IMR-90 (cell line): ENCODE measurements at regions not wholly inside any gene's neighbourhood (a gene's known extent, or its start where the extent isn't known, plus 50 kb on each side); places are given as distances from the start of the nearest gene placed in this dataset.

Experiments used
- ATAC-seq: fragments of 200-7000 bp; cut with Tn5 transposase; 2 replicates; pipeline ENCODE4 v1.9.1; 2020; ENCODE audit warnings: low read depth, mild to moderate bottlenecking, moderate library complexity
- BruUV-seq: library from RNA; stranded (reverse); fragments of 400-500 nt; replicated peaks from 2 replicates; lab custom pipeline; 2021; lab: Mats Ljungman, UMichigan
- CTCF ChIA-PET: fragments of 300-600 bp; formaldehyde crosslinking; extraction: SDS; loops from one replicate; lab custom pipeline; 2021; ENCODE audit warnings: antibody characterized with exemption; lab: Yijun Ruan, JAX
- POLR2A ChIA-PET: fragments of 300-600 bp; sonication (Branson Sonifier 250); formaldehyde crosslinking; loops from one replicate; lab custom pipeline; 2022; ENCODE audit warnings: antibody characterized with exemption; ENCODE audit not compliant: unreplicated experiment; lab: Charles Lee
- DNase-seq: peaks from one replicate; pipeline ENCODE4 v3.0.0; 2013
- H2AFZ ChIP-seq: replicated peaks from 2 replicates; pipeline ENCODE3; 2013; ENCODE audit warnings: low read length, mild to moderate bottlenecking; ENCODE audit not compliant: poor library complexity
- H2AK5ac ChIP-seq: 2 replicates; pipeline ENCODE4 v1.6.1; 2013; ENCODE audit warnings: low read depth, low read length, inconsistent platforms
- H2AK9ac ChIP-seq: replicated peaks from 2 replicates; pipeline ENCODE3; 2013; ENCODE audit warnings: mild to moderate bottlenecking, low read depth, low read length, moderate library complexity; ENCODE audit not compliant: poor library complexity
- H2BK120ac ChIP-seq: 2 replicates; pipeline ENCODE4 v1.6.1; 2013; ENCODE audit warnings: low read depth, low read length, inconsistent platforms
- H2BK15ac ChIP-seq: 3 replicates; pipeline ENCODE4 v1.6.1; 2013; ENCODE audit warnings: low read depth, low read length, inconsistent platforms
- H2BK20ac ChIP-seq: 2 replicates; pipeline ENCODE4 v1.6.1; 2013; ENCODE audit warnings: low read depth, mild to moderate bottlenecking, inconsistent platforms, low read length, moderate library complexity
- H2BK5ac ChIP-seq: 2 replicates; pipeline ENCODE4 v1.6.1; 2013; ENCODE audit warnings: mild to moderate bottlenecking, low read depth, low read length, inconsistent platforms; ENCODE audit not compliant: poor library complexity, severe bottlenecking
- H3K14ac ChIP-seq: replicated peaks from 2 replicates; pipeline ENCODE4 v1.6.1; 2013; ENCODE audit warnings: low read depth, low read length, inconsistent platforms
- H3K18ac ChIP-seq: 2 replicates; pipeline ENCODE4 v1.6.1; 2013; ENCODE audit warnings: low read depth, low read length, control low read depth
- H3K23ac ChIP-seq: 2 replicates; pipeline ENCODE4 v1.6.1; 2013; ENCODE audit warnings: low read depth, low read length, inconsistent platforms
- H3K27ac ChIP-seq: 2 replicates; pipeline ENCODE4 v1.5.1; 2013; ENCODE audit warnings: mild to moderate bottlenecking, control low read depth, low read length; ENCODE audit not compliant: insufficient read depth
- H3K27me3 ChIP-seq: 2 replicates; pipeline ENCODE4 v1.6.1; 2013; ENCODE audit warnings: low read length; ENCODE audit not compliant: control insufficient read depth, insufficient read depth
- H3K36me3 ChIP-seq: 2 replicates; pipeline ENCODE4 v1.6.1; 2013; ENCODE audit warnings: low read length, mixed read lengths; ENCODE audit not compliant: control insufficient read depth, insufficient read depth
- H3K4ac ChIP-seq: 2 replicates; pipeline ENCODE4 v1.6.1; 2013; ENCODE audit warnings: low read depth, low read length, inconsistent platforms
- H3K4me1 ChIP-seq: 2 replicates; pipeline ENCODE4 v1.6.1; 2013; ENCODE audit warnings: low read length, mixed read lengths; ENCODE audit not compliant: control insufficient read depth, insufficient read depth
- H3K4me2 ChIP-seq: 2 replicates; pipeline ENCODE4 v1.6.1; 2013; ENCODE audit warnings: low read depth, mild to moderate bottlenecking, control low read depth, low read length, moderate library complexity
- H3K4me3 ChIP-seq: 2 replicates; pipeline ENCODE4 v1.5.1; 2013; ENCODE audit warnings: low read depth, mild to moderate bottlenecking, control low read depth, low read length, moderate library complexity; ENCODE audit not compliant: insufficient read depth
- H3K56ac ChIP-seq: 2 replicates; pipeline ENCODE4 v1.6.1; 2013; ENCODE audit warnings: low read length, inconsistent platforms; ENCODE audit not compliant: insufficient read depth; ENCODE audit errors: extremely low read depth
- H3K79me1 ChIP-seq, 2 experiments: 2 replicates each; pipeline ENCODE4 v1.6.1; 2013; ENCODE audit warnings: low read length in 2 of 2, inconsistent platforms in 1 of 2, low read depth in 1 of 2
- H3K9ac ChIP-seq: 2 replicates; pipeline ENCODE4 v1.6.1; 2013; ENCODE audit warnings: low read depth, low read length, control low read depth
- H3K9me1 ChIP-seq: 2 replicates; pipeline ENCODE4 v1.6.1; 2013; ENCODE audit warnings: low read length, inconsistent platforms; ENCODE audit not compliant: insufficient read depth
- H3K9me3 ChIP-seq: 2 replicates; pipeline ENCODE4 v1.6.1; 2013; ENCODE audit warnings: low read length; ENCODE audit not compliant: control insufficient read depth, insufficient read depth
- H4K20me1 ChIP-seq: 2 replicates; pipeline ENCODE4 v1.6.1; 2013; ENCODE audit warnings: low read length, inconsistent platforms; ENCODE audit not compliant: insufficient read depth
- H4K5ac ChIP-seq: 2 replicates; pipeline ENCODE4 v1.6.1; 2013; ENCODE audit warnings: mild to moderate bottlenecking, low read depth, low read length, control low read depth
- H4K8ac ChIP-seq, 2 experiments: 2 replicates each; pipeline ENCODE4 v1.6.1; 2013; ENCODE audit warnings: low read depth in 2 of 2, low read length in 2 of 2, control low read depth in 1 of 2, inconsistent platforms in 1 of 2
- H4K91ac ChIP-seq: 2 replicates; pipeline ENCODE4 v1.6.1; 2013; ENCODE audit warnings: low read depth, low read length, inconsistent platforms; ENCODE audit not compliant: insufficient read depth
- BHLHE40 ChIP-seq: fragments of 150-350 bp; IDR thresholded peaks from 2 replicates; pipeline ENCODE4 v1.6.1; 2016; ENCODE audit warnings: mild to moderate bottlenecking, low read depth, low read length
- CEBPB ChIP-seq: IDR thresholded peaks from 2 replicates; pipeline ENCODE4 v1.6.1; 2012; ENCODE audit warnings: low read depth, low read length, improper control_type of control experiment
- CHD1 ChIP-seq: IDR thresholded peaks from 2 replicates; pipeline ENCODE4 v1.6.1; 2012; ENCODE audit warnings: low read depth, low read length, improper control_type of control experiment
- CTCF ChIP-seq: conservative IDR thresholded peaks from 2 replicates; pipeline ENCODE4 v1.5.1; 2012; ENCODE audit warnings: mild to moderate bottlenecking, low read depth, low read length, improper control_type of control experiment
- ELK1 ChIP-seq: fragments of 150-350 bp; IDR thresholded peaks from 2 replicates; pipeline ENCODE4 v1.6.1; 2016; ENCODE audit warnings: low read depth, mild to moderate bottlenecking, low read length, moderate library complexity, borderline replicate concordance
- FOS ChIP-seq: fragments of 150-350 bp; IDR thresholded peaks from 2 replicates; pipeline ENCODE4 v1.6.1; 2016; ENCODE audit warnings: low read depth, low read length
- MAFK ChIP-seq: IDR thresholded peaks from 2 replicates; pipeline ENCODE4 v1.6.1; 2012; ENCODE audit warnings: low read depth, low read length, improper control_type of control experiment
- MAZ ChIP-seq: IDR thresholded peaks from 2 replicates; pipeline ENCODE4 v1.6.1; 2012; ENCODE audit warnings: low read depth, mild to moderate bottlenecking, low read length, improper control_type of control experiment, moderate library complexity, borderline replicate concordance
- MXI1 ChIP-seq: IDR thresholded peaks from 2 replicates; pipeline ENCODE4 v1.6.1; 2012; ENCODE audit warnings: low read depth, mild to moderate bottlenecking, low read length, moderate library complexity, borderline replicate concordance
- NFE2L2 ChIP-seq: fragments of 150-350 bp; IDR thresholded peaks from 2 replicates; pipeline ENCODE4 v1.6.1; 2016; ENCODE audit warnings: low read depth, mild to moderate bottlenecking, low read length
- POLR2A ChIP-seq: IDR thresholded peaks from 2 replicates; pipeline ENCODE4 v1.6.1; 2012; ENCODE audit warnings: mild to moderate bottlenecking, low read depth, low read length
- RCOR1 ChIP-seq: IDR thresholded peaks from 2 replicates; pipeline ENCODE4 v1.6.1; 2012; ENCODE audit warnings: mild to moderate bottlenecking, low read length, improper control_type of control experiment; ENCODE audit not compliant: insufficient replicate concordance
- RFX5 ChIP-seq: IDR thresholded peaks from 2 replicates; pipeline ENCODE4 v1.8.0; 2012; ENCODE audit warnings: low read depth, mild to moderate bottlenecking, low read length, moderate library complexity
- SMC3 ChIP-seq: fragments of 150-350 bp; IDR thresholded peaks from 2 replicates; pipeline ENCODE4 v1.6.1; 2016; ENCODE audit warnings: low read depth, mild to moderate bottlenecking, antibody characterized with exemption, low read length, moderate library complexity
- WGBS, 2 experiments: methylation state at CpG; one replicate each; pipeline versions ENCODE4 v1.1.5 to v1.1.7; 2013; ENCODE audit warnings: missing lambda C conversion rate in 2 of 2; ENCODE audit not compliant: insufficient read length in 1 of 2; ENCODE audit errors: extremely low coverage in 2 of 2; 5-methylcytosine and 5-hydroxymethylcytosine counted together
- dilution Hi-C: fragments of 300-500 bp; cut with HindIII; formaldehyde crosslinking; loops from one replicate; pipeline ENCODE4 v1.14.3; 2018; ENCODE audit warnings: low sequenced_read_pairs; ENCODE audit not compliant: unreplicated experiment
- in situ Hi-C: fragments of 300-500 bp; cut with MboI; formaldehyde crosslinking; loops from 3 replicates; pipeline ENCODE4 v1.14.3; 2019; ENCODE audit warnings: low sequenced_read_pairs, inconsistent platforms, mixed read lengths
- intact Hi-C: fragments of 100-400 bp; cut with micrococcal nuclease; formaldehyde crosslinking; loops from 2 replicates; pipeline ENCODE4 v1.10.0; 2022

- Histone ChIP-seq H2BK20ac (no peak overlapping the region), H3K4me3 (no peak overlapping the region), H2AK9ac (no peak overlapping the region), H3K9me3 (0 out of 2 replicates have a peak, but pooled peaks cover 2% of the 10 kb centered on the region), H3K4me2 (no peak overlapping the region), H2AFZ (no peak overlapping the region), H3K9me1 (no peaks in the 10 kb centered on the region; the same call in 1 of the 2 replicates), H3K27ac (no peak overlapping the region), H4K20me1 (no peaks in the 10 kb centered on the region), H2BK5ac (no peak overlapping the region), H3K9ac (no peak overlapping the region), H2BK120ac (no peak overlapping the region), H3K79me1 (no peaks in the 10 kb centered on the region), H3K18ac (no peak overlapping the region), H4K5ac (no peak overlapping the region), H3K23ac (no peak overlapping the region), H3K4ac (no peak overlapping the region), H2AK5ac (no peak overlapping the region), H2BK15ac (no peak overlapping the region), H4K91ac (no peak overlapping the region), H3K56ac (no peak overlapping the region), H3K14ac (no peak overlapping the region), H3K36me3 (no peaks in the 10 kb centered on the region), H3K27me3 (no peaks in the 10 kb centered on the region; the same call in 1 of the 2 replicates), H3K4me1 (peaks cover 3% of the 10 kb centered on the region; the same call in 1 of the 2 replicates), H4K8ac (no peak overlapping the region)
- ChIA-PET POLR2A (no interaction called here), CTCF (no interaction called here)
- in situ Hi-C loops = no loop called here
- DNase-seq (no peak), ATAC-seq (no peak)
- dilution Hi-C loops = no loop called here
- no TSS peak for BruUV-seq
- no peak for TF ChIP-seq MXI1
- TF ChIP-seq ELK1 = no peak
- TF ChIP-seq RCOR1 = no peak
- no peak for TF ChIP-seq FOS
- TF ChIP-seq MAFK = no peak
- no peak for TF ChIP-seq MAZ
- no peak for TF ChIP-seq RFX5
- no peak for TF ChIP-seq BHLHE40
- TF ChIP-seq POLR2A = no peak
- TF ChIP-seq CEBPB = no peak
- TF ChIP-seq CTCF = no peak
- no peak for TF ChIP-seq CHD1
- TF ChIP-seq NFE2L2 = no peak
- no peak for TF ChIP-seq SMC3
- intact Hi-C loops = no loop called here
- no CpG with 5 or more reads among the region's 6 CpGs for WGBS, 2 experiments
Observed at GRCh38 chr6:159601211-159601610, 91.8 kb downstream of the SOD2 start.
